Right renal pelvis (tissue), 4 donors: ENCODE measurements at regions not wholly inside any gene's neighbourhood (a gene's known extent, or its start where the extent isn't known, plus 50 kb on each side); places are given as distances from the start of the nearest gene placed in this dataset.

Experiments used
- DNase-seq, 4 donors: peaks; one replicate each; pipeline ENCODE4 v3.0.0-alpha.2; 2013; ENCODE audit warnings: low read depth in 4 of 4, low spot score in 3 of 4, missing footprints in 1 of 4

DNA sequence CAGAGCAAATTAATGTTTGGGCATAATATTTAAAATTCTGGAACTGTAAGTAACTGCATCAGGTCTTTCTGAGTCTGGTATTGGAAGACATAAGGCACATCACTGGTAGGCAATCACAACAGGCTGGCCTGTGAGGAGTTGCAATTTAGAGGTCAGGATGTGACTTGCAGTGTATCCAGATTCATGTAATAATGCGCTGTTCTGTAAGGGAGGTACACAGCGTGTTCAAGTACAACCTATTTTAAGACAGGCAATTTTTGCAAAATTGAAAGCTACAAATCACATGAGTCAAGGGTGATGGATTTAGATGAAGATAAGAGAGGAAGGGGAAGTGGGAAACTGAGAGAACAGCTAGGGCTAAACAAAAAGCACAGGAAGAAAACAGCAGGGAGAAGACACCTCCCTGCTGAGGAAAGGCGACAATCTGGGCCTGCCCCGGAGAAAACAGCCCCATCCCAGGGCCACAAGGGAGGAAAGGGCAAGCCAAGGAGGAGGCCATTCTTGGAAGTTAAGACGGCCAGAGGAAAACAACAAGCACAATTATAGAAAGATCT, 138.1 kb downstream of the LACC1 start:
- no peak for DNase-seq

- no peak for DNase-seq
Measured at GRCh38 chr13:44019651-44020050, 139.9 kb downstream of the LACC1 start.

- DNase-seq: no peak
Measured at GRCh38 chr13:44021422-44021821, 141.7 kb downstream of the LACC1 start.

- DNase-seq: no peak
Measured at GRCh38 chr13:44022196-44022595, 142.5 kb downstream of the LACC1 start.

DNA sequence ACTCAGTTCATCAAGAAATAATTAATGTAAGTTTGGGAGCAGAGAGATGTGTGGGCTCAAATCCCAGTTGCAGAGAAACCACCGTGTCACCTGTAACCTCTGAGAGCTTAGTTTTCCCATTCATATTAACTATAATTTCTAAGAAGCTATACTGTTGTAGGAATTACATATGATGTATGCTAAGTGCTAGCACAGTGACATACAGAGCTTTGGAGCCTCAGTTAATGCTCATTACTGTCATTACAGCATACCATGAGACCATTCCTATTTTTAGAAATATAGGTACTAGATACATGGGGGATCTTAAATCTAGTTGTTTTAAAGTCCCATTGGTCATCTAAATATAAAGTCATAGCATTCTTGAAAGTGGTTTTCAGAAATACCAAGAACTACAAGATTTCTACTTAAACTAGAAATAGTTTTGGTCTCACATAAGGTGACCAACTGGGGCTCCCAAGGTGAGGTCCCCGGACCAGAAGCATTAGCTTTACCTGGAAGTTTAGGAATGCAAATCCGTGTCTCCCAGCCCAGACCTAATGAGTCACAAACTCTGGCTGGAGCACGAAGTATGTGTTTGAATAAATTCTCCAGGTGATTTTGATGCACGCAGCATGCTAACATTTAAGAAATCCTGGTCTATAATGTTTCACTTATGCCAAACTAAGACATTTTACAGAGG, 144.6 kb downstream of the LACC1 start:
- no peak for DNase-seq

- DNase-seq: no peak
Measured at GRCh38 chr13:44024846-44025195, 145.1 kb downstream of the LACC1 start.

DNA sequence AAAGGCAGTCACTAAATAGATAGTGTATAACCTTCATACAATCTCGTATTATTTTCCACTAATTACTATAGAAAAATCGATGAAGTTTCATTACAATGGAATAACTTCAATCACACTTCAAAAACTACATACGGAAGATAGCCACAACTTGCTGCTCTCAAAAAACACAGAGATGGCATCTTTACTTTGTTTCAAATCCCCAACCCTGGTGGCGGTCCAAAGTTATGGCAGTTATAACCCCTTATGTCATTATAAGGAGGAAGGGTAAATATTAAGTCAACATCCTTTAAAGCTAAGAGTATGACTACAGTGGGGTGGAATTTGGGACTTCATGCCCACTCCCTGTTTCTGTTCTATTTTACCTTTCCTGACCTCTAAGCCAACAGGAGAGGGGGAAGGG, 146.5 kb downstream of the LACC1 start:
- no peak for DNase-seq

- DNase-seq: no peak
Measured at GRCh38 chr13:44028734-44029133, 149.0 kb downstream of the LACC1 start.

GRCh38 chr13:44030615-44031014, 150.9 kb downstream of the LACC1 start:
- no peak for DNase-seq

DNA sequence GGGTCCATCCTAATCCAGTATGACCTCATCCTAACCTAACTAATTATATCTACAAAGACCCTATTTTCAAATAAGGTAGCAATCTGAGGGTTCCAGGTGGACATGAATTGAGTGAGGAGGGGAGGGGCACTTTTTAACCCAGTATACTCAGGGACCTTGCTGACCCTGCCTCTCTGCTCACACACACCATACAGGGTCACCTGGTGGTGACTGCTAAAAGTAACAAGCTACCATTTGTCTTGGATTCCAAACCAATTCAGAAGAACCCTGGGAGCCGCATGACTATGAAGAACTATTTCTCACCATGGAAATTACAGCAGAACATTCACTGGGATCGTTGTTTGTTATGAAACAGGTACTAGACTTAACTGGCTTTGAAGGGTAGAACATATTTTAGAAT, 151.9 kb downstream of the LACC1 start:
- no peak for DNase-seq

- DNase-seq: no peak
Measured at GRCh38 chr13:44032802-44033201, 153.1 kb downstream of the LACC1 start.

- no peak for DNase-seq
Measured at GRCh38 chr13:44035400-44035799, 155.7 kb downstream of the LACC1 start.

DNA sequence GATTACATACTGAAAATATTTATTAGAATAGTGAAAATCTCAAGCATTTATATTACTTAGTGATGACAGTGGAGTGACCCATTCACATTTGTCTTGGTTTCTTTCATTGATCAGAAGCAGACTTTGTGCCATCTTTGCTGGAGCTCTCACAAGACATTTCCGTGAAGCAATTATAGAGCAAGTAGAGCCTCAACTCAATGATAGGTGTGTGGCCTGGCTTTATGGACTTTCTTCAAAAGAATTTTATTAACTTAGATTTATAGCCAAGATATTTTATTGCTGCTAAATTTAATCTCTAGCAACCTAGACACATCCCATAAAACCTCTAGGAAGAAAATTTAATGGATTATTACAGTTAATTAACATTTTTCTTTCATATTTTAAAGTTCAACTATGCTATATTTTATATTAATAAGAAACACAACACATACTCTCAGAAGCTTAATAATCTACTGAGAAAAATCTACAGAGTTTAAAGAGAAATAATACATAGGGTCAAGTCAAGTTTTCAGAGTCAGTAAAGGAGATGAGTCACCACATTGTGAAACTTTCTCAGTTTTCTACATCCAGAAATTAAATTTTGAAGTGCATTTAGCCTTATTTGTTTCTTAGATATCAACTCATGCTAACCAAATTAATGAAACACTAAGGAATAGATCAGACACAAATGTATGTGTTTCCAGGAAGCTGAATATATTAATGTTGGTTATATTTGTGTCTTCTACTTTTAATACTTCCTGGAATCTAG, 160.5 kb downstream of the LACC1 start:
- DNase-seq: no peak

GRCh38 chr13:44040818-44041100, 161.1 kb downstream of the LACC1 start:
- no peak for DNase-seq

DNA sequence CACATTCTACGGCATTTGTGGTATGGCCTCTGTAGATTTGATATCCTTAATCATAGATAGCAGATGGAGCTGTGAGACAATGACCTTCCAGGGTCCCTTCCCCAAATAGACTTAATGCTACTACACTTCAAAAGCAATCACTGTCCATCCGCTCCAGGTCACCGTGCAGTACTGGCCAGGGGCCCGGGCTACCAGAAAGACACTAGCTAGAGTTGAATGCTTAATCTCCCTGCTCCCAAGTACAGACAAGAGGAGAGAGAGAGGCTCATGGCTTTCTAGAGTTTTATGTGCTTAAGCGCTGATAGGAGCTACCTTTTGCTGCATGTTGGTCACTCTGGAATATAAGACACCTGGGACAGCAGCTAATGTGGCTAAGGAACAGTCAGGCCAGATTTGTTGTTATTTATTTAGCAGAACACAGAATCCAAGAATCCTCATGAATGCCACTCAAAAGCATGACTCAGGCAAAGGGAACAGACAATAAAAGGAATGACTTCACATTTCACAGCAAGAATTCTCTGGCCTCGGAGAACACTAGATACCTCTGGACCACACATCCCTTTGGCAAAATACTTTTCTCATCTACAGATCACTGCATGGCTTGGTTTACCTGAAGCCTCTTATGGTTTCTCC, 165.0 kb downstream of the LACC1 start:
- DNase-seq: no peak

GRCh38 chr13:44045180-44045562, 165.5 kb downstream of the LACC1 start:
- DNase-seq: no peak

- no peak for DNase-seq
Measured at GRCh38 chr13:44046428-44046827, 166.7 kb downstream of the LACC1 start.

DNA sequence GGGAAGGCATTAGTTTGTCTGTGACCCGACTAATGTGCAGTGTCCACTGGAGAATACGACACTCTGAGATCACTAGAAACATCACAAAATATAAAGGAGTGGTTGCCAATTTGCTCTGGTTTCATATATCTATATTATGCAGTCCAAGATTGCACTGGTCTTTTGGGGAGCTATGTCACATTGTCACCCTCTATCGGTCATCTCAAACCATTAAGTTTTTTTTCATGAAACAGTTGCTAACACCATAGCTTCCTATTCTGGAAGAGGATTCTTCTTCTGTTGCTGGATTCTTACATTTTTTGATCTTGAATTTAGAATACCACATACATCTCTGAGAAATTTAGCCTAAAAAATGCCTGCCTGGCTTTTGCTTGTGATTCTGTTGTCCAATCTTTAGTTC, 168.6 kb downstream of the LACC1 start:
- no peak for DNase-seq

GRCh38 chr13:44049081-44049945, 169.6 kb downstream of the LACC1 start:
- DNase-seq: no peak

GRCh38 chr13:44050450-44051063, 170.9 kb downstream of the LACC1 start:
- no peak for DNase-seq

DNA sequence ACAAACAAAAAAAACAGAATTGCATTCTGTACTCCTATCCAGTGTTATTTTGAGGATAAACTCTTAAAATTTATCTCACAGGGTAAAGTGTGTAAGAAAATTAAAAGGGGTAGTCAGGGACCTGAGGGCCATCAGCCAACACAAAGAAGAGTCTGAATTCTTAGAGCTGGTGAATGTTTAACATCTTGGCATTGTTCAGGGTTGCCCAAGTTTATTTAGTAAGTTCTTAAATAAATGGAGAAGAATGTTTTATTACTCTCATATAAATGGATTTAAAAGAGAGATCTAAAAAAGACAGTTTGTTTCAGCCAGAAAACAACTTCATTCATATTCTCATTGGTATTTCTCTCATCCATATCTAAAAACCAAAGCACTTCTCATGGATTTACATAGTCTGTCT, 171.7 kb downstream of the LACC1 start:
- DNase-seq: no peak
